GM08714 (cell line): ENCODE measurements at regions not wholly inside any gene's neighbourhood (a gene's known extent, or its start where the extent isn't known, plus 50 kb on each side); places are given as distances from the start of the nearest gene placed in this dataset.

Experiments used
- H3K4me3 ChIP-seq: fragments of 200-500 bp; sonication (Bioruptor generic); 2 replicates; pipeline ENCODE4 v1.5.1; 2014; ENCODE audit warnings: mild to moderate bottlenecking, low read length, inconsistent platforms
- ZNF274 ChIP-seq: IDR thresholded peaks from 2 replicates; pipeline ENCODE4 v1.6.1; 2012; ENCODE audit warnings: mild to moderate bottlenecking, low read depth, low read length

GRCh38 chr22:19625331-19626041 is 88.8 kb upstream of the SEPTIN5 start:
- no peak overlapping the region for H3K4me3 ChIP-seq
- no peak for TF ChIP-seq ZNF274

- H3K4me3 ChIP-seq, result no peak overlapping the region
- no peak for TF ChIP-seq ZNF274
These were observed 88.2 kb upstream of the SEPTIN5 start for GRCh38 chr22:19626042-19626587.

GRCh38 chr22:19626666-19627065 is 87.6 kb upstream of the SEPTIN5 start:
- H3K4me3 ChIP-seq, result no peak overlapping the region
- no peak for TF ChIP-seq ZNF274

GRCh38 chr22:19628038-19628776 is 86.1 kb upstream of the SEPTIN5 start:
- no peak overlapping the region for H3K4me3 ChIP-seq
- no peak for TF ChIP-seq ZNF274

- TF ChIP-seq ZNF274, result no peak
- H3K4me3 ChIP-seq, result no peak overlapping the region
These were observed 85.0 kb upstream of the SEPTIN5 start for GRCh38 chr22:19629331-19629719.

- H3K4me3 ChIP-seq, result no peak overlapping the region
- TF ChIP-seq ZNF274, result no peak
These were observed 84.4 kb upstream of the SEPTIN5 start for GRCh38 chr22:19629720-19630419.

GRCh38 chr22:19630614-19631013 is 83.7 kb upstream of the SEPTIN5 start:
- no peak overlapping the region for H3K4me3 ChIP-seq
- TF ChIP-seq ZNF274, result no peak

- TF ChIP-seq ZNF274, result no peak
- no peak overlapping the region for H3K4me3 ChIP-seq
These were observed 82.2 kb upstream of the SEPTIN5 start for GRCh38 chr22:19631899-19632667.

GRCh38 chr22:19632668-19633148 is 81.6 kb upstream of the SEPTIN5 start:
- no peak overlapping the region for H3K4me3 ChIP-seq
- TF ChIP-seq ZNF274, result no peak

- no peak overlapping the region for H3K4me3 ChIP-seq
- no peak for TF ChIP-seq ZNF274
These were observed 79.9 kb upstream of the SEPTIN5 start for GRCh38 chr22:19634226-19634975.

- no peak overlapping the region for H3K4me3 ChIP-seq
- no peak for TF ChIP-seq ZNF274
These were observed 78.7 kb upstream of the SEPTIN5 start for GRCh38 chr22:19635644-19636043.

- H3K4me3 ChIP-seq, result no peak overlapping the region
- no peak for TF ChIP-seq ZNF274
These were observed 77.5 kb upstream of the SEPTIN5 start for GRCh38 chr22:19636696-19637407.
